ENCODE measurements at regions not wholly inside any gene's neighbourhood (a gene's known extent, or its start where the extent isn't known, plus 50 kb on each side); places are given as distances from the start of the nearest gene placed in this dataset.
"Not testable (repeated sequence)": the region's sequence is repeated elsewhere in the genome, so short reads cannot be mapped to it uniquely, and the experiment has no call there.

DNA sequence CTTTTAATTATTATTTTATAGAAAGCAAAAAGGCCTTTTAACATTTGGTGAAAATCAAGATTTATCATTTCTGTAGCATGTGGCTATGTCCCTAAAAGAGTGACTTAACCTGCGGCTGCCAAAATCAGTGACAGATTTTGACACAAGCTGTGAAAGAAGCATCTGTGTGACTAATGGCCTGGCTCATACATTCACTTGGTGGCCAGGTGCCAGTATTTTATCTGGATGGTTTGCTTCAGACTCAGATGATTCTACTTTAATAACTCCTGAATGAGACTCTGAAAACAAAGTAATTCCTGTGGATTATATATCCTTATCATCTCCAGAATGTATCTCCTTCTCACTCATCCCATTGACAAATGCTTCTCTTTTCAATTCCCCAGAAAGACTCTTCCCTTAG, 103.0 kb downstream of the FSCB start:
- no peak for DNase-seq
- TF ChIP-seq, protein P1, sequence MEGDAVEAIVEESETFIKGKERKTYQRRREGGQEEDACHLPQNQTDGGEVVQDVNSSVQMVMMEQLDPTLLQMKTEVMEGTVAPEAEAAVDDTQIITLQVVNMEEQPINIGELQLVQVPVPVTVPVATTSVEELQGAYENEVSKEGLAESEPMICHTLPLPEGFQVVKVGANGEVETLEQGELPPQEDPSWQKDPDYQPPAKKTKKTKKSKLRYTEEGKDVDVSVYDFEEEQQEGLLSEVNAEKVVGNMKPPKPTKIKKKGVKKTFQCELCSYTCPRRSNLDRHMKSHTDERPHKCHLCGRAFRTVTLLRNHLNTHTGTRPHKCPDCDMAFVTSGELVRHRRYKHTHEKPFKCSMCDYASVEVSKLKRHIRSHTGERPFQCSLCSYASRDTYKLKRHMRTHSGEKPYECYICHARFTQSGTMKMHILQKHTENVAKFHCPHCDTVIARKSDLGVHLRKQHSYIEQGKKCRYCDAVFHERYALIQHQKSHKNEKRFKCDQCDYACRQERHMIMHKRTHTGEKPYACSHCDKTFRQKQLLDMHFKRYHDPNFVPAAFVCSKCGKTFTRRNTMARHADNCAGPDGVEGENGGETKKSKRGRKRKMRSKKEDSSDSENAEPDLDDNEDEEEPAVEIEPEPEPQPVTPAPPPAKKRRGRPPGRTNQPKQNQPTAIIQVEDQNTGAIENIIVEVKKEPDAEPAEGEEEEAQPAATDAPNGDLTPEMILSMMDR (IDR thresholded peaks at IDR 0.05; ENCODE audit: low read depth, low read length): no peak

DNA sequence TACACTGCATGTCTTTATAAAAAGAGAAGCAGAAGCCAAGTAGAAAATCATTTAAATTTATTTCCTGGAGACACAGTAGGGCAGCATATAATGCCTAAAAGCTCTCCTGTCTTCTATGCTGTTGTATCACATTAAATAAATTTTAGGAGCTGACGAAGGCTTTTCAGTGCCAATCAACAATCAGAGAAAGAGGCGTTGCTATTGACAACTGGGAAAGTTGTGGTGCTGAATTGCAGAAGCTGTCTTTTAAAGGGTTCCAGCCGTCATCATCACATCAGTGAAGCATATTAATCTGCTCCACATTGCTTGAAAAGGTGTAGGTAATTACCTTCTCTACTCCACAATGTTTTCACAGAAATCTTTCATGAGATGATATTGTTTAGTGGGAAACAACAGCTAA, 103.9 kb downstream of the FSCB start:
- Histone ChIP-seq H3K36me3 (no peaks in the 10 kb centered on the region), H3K27me3 (no peaks in the 10 kb centered on the region), H3K9me3 (no peaks in the 10 kb centered on the region; the same call in 1 of the 2 replicates), H3K4me1 (no peaks in the 10 kb centered on the region), H3K4me3 (ENCODE audit: low read depth, low read length) (no peak overlapping the region)
- no peak for DNase-seq
- TF ChIP-seq, protein P1 (IDR thresholded peaks at IDR 0.05; ENCODE audit: low read depth, low read length): no peak

More for the DNA sequence above, 103.0 kb downstream of the FSCB start:
- H3K27me3 ChIP-seq: no peaks in the 10 kb centered on the region
- H3K4me3 ChIP-seq (ENCODE audit: low read depth, low read length): no peak overlapping the region
- no peaks in the 10 kb centered on the region; the same call in 1 of the 2 replicates for H3K9me3 ChIP-seq
- H3K36me3 ChIP-seq: no peaks in the 10 kb centered on the region
- H3K4me1 ChIP-seq: no peaks in the 10 kb centered on the region

DNA sequence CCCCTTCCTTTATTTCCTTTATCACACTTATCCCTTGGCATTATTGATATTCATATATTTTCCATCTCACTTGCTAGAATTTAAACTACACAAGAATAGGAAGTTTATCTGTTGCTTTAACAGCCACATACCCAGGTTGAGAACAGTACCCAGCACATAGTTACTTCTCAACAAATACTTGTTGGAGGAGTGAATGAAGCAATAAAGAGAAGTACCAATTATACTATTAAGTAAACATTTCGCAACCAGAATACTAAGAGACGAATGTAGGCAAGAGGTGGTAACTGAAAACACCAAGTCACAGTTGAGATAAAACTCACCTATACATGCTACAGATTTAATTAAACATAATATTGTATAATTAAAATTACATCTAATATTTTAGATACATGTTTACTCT, 110.9 kb downstream of the FSCB start:
- Histone ChIP-seq H3K4me1 (no peaks in the 10 kb centered on the region), H3K4me3 (ENCODE audit: low read depth, low read length) (no peak overlapping the region), H3K36me3 (no peaks in the 10 kb centered on the region), H3K27me3 (no peaks in the 10 kb centered on the region), H3K9me3 (no peaks in the 10 kb centered on the region)
- DNase-seq: no peak
- TF ChIP-seq, protein P1 (IDR thresholded peaks at IDR 0.05; ENCODE audit: low read depth, low read length): no peak

DNA sequence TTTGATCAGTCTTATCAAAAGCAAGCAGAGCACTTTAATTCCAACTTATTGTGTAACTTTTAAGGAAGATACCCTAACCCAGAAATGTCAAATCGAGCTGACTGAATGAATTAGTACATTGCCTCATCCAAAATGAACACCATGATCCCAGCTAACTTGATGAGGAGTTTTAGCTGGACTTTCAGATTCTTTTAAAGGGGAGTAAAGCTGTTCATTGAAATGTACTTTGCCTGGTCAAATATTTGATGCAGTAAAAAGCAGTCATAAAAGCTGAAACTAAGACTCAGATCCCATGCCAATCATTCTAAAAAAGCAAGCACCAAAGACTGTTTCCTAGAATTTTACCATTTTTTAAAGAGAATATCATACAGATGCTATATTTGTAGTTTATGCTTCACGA, 114.1 kb downstream of the FSCB start:
- Histone ChIP-seq H3K27me3 (no peaks in the 10 kb centered on the region), H3K36me3 (no peaks in the 10 kb centered on the region), H3K4me3 (ENCODE audit: low read depth, low read length) (no peak overlapping the region), H3K9me3 (no peaks in the 10 kb centered on the region), H3K4me1 (no peaks in the 10 kb centered on the region)
- TF ChIP-seq, protein P1 (IDR thresholded peaks at IDR 0.05; ENCODE audit: low read depth, low read length): no peak
- no peak for DNase-seq

DNA sequence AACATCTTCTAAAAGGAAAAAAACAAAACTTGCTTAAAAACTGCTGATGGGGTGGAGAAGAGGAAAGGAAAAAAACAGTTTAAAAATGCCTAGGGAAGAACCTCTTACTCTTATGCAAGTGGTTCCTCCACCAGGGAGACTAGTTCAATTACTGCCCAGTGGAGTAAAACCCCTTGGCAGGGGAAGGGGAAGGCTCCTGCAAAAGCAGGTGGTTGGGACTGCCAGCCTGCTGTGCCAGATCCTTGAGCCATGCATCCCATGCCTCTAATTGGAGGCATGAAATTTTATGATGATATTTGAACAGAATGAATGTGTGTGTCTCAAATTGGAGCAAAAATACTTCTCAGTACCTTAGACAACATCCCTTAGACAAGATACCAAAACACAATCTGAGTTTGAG, 118.8 kb downstream of the FSCB start:
- H3K36me3 ChIP-seq: no peaks in the 10 kb centered on the region
- H3K27me3 ChIP-seq: no peaks in the 10 kb centered on the region
- TF ChIP-seq, protein P1 (IDR thresholded peaks at IDR 0.05; ENCODE audit: low read depth, low read length): no peak
- no peaks in the 10 kb centered on the region for H3K9me3 ChIP-seq
- DNase-seq: no peak
- no peaks in the 10 kb centered on the region for H3K4me1 ChIP-seq
- H3K4me3 ChIP-seq (ENCODE audit: low read depth, low read length): no peak overlapping the region

DNA sequence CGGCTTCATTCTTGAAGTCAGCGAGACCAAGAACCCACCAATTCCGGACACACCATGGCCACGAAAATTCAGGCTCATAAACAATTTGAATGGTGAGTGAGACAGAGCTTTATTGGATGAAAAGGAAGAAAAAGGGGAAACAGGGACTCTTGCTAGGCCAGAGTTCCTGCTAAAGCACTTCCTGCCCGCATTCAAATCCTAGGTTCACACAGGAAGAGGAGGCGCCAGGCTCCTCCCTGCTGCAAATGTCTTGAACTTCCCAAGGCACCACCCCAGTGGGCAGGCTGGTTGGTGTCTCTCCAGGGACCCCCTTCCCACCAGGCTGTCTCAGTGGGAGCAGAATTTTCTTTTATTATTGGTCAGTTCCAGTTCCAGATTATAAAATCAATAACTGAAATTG, 121.2 kb downstream of the FSCB start:
- H3K9me3 ChIP-seq: no peaks in the 10 kb centered on the region
- no peak overlapping the region for H3K4me3 ChIP-seq (ENCODE audit: low read depth, low read length)
- no peaks in the 10 kb centered on the region for H3K4me1 ChIP-seq
- TF ChIP-seq, protein P1 (IDR thresholded peaks at IDR 0.05; ENCODE audit: low read depth, low read length): no peak
- DNase-seq: no peak
- H3K36me3 ChIP-seq: no peaks in the 10 kb centered on the region
- no peaks in the 10 kb centered on the region for H3K27me3 ChIP-seq

DNA sequence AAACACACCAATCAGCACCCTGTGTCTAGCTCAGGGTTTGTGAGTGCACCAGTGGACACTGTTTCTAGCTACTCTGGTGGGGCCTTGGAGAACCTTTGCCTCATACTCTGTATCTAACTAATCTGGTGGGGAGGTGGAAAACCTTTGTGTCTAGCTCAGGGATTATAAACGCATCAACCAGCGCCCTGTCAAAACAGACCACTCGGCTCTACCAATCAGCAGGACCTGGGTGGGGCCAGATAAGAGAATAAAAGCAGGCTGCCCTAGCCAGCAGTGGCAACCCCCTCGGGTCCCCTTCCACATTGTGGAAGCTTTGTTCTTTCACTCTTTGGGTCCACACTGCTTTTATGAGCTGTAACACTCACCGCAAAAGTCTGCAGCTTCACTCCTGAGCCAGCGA, 121.8 kb downstream of the FSCB start:
- not testable (repeated sequence) for H3K4me3 ChIP-seq (ENCODE audit: low read depth, low read length); H3K36me3 ChIP-seq; H3K27me3 ChIP-seq; H3K4me1 ChIP-seq; H3K9me3 ChIP-seq; DNase-seq

DNA sequence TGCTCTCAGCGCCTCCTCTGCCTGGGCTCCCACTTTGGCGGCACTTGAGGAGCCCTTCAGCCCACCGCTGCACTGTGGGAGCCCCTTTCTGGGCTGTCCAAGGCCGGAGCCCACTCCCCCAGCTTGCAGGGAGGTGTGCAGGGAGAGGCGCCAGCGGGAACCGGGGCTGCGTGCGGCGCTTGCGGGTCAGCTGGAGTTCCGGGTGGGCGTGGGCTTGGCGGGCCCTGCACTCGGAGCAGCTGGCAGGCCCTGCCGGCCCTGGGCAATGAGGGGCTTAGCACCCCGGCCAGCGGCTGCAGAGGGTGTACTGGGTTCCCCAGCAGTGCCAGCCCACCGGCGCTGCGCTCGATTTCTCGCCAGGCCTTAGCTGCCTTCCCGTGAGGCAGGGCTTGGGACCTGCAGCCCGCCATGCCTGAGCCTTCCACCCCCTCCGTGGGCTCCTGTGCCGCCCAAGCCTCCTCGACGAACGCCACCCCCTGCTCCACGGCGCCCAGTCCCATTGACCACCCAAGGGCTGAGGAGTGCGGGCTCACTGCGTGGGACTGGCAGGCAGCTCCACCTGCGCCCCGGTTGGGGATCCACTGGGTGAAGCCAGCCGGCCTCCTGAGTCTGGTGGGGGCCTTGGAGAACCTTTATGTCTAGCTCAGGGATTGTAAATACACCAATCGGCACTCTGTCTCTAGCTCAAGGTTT, 122.3 kb downstream of the FSCB start:
- not testable (repeated sequence) for H3K4me1 ChIP-seq; H3K9me3 ChIP-seq; H3K4me3 ChIP-seq (ENCODE audit: low read depth, low read length); H3K36me3 ChIP-seq; H3K27me3 ChIP-seq; DNase-seq

All from BE2C (cell line).